ENCODE measurements at regions not wholly inside any gene's neighbourhood (a gene's known extent, or its start where the extent isn't known, plus 50 kb on each side); places are given as distances from the start of the nearest gene placed in this dataset.

DNA sequence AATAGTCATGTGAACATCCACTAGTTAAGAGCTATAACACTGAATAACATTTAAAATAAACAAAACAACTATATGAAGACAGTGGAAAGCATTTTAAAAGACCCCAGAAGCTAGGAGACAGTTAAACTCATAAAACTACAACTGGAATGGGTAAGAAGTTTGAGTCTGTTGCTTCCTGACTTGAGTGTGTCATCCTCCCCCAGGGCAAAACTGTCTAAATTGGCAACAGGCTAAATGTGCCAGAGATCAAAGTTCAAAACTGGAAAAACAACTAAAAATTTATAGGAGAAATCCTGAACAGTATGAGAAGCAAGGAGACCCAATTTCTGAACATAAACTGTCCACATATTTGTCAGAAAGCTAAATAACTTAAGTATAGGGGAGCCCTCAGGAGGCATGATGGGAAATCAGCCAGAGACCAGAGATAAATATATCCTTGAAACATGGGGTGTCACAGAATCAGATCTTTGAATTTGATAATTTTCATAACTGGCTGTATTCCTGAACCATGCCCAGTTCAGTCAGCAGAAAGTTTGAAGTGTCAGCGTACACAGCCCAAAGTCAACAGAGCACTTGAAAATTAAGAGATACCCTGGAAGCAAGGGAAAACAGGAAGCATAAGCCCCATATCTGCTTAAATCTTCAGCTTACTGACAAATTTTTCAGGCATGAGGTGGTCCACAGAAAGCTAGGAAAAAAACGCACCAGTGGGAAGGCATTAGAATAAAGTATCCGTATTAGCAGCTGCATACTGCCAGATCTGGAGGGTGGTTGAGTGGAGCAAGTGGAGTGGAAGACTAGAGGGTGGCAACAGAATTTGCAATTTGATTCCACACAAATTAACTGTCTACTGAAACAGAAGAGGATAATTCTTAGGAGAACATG, 516.1 kb upstream of the MAN1A1 start:
- DNase-seq (ENCODE audit: low spot score): no peak
- TF ChIP-seq, protein P1, sequence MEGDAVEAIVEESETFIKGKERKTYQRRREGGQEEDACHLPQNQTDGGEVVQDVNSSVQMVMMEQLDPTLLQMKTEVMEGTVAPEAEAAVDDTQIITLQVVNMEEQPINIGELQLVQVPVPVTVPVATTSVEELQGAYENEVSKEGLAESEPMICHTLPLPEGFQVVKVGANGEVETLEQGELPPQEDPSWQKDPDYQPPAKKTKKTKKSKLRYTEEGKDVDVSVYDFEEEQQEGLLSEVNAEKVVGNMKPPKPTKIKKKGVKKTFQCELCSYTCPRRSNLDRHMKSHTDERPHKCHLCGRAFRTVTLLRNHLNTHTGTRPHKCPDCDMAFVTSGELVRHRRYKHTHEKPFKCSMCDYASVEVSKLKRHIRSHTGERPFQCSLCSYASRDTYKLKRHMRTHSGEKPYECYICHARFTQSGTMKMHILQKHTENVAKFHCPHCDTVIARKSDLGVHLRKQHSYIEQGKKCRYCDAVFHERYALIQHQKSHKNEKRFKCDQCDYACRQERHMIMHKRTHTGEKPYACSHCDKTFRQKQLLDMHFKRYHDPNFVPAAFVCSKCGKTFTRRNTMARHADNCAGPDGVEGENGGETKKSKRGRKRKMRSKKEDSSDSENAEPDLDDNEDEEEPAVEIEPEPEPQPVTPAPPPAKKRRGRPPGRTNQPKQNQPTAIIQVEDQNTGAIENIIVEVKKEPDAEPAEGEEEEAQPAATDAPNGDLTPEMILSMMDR (IDR thresholded peaks at IDR 0.05; ENCODE audit: extremely low read depth, insufficient read depth, missing control alignments): no peak
- in situ Hi-C loops (cut with MboI; ENCODE audit: low pct_unique_long_range_greater_than_20kb, low sequenced_read_pairs, unreplicated experiment): no loop called here

GRCh38 chr6:119862719-119863118, 513.2 kb upstream of the MAN1A1 start:
- TF ChIP-seq, protein P1 (IDR thresholded peaks at IDR 0.05; ENCODE audit: extremely low read depth, insufficient read depth, missing control alignments): no peak
- in situ Hi-C loops (cut with MboI; ENCODE audit: low pct_unique_long_range_greater_than_20kb, low sequenced_read_pairs, unreplicated experiment): no loop called here
- no peak for DNase-seq (ENCODE audit: low spot score)

GRCh38 chr6:119858901-119859300, 509.3 kb upstream of the MAN1A1 start:
- in situ Hi-C loops (cut with MboI; ENCODE audit: low pct_unique_long_range_greater_than_20kb, low sequenced_read_pairs, unreplicated experiment): no loop called here
- TF ChIP-seq, protein P1 (IDR thresholded peaks at IDR 0.05; ENCODE audit: extremely low read depth, insufficient read depth, missing control alignments): no peak
- no peak for DNase-seq (ENCODE audit: low spot score)

DNA sequence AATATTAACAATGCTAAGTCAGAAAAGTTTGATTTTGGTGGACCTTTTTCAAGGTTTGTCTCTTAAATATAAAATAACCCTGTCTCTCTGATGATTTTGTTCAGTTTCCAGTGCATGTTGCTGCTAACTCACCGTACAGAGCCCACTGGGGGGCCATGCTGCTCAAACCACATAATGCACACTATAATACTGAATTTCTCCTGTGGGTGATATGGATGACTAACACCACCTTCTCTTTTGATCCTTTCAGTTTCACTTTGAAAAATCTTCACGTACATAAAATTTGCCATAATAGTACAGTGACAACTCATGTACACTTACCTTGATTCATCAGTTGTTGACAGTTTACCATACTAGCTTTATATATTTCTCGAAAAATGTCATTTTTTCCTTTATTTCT, 506.6 kb upstream of the MAN1A1 start:
- TF ChIP-seq, protein P1 (IDR thresholded peaks at IDR 0.05; ENCODE audit: extremely low read depth, insufficient read depth, missing control alignments): no peak
- peak; percentile 8 for DNase-seq (ENCODE audit: low spot score)
- in situ Hi-C loops (cut with MboI; ENCODE audit: low pct_unique_long_range_greater_than_20kb, low sequenced_read_pairs, unreplicated experiment): no loop called here

- no peak for DNase-seq (ENCODE audit: low spot score)
- TF ChIP-seq, protein P1 (IDR thresholded peaks at IDR 0.05; ENCODE audit: extremely low read depth, insufficient read depth, missing control alignments): no peak
- in situ Hi-C loops (cut with MboI; ENCODE audit: low pct_unique_long_range_greater_than_20kb, low sequenced_read_pairs, unreplicated experiment): no loop called here
These were observed 499.1 kb upstream of the MAN1A1 start for GRCh38 chr6:119848696-119849095.

GRCh38 chr6:119845161-119845560, 495.6 kb upstream of the MAN1A1 start:
- TF ChIP-seq, protein P1 (IDR thresholded peaks at IDR 0.05; ENCODE audit: extremely low read depth, insufficient read depth, missing control alignments): no peak
- no peak for DNase-seq (ENCODE audit: low spot score)
- in situ Hi-C loops (cut with MboI; ENCODE audit: low pct_unique_long_range_greater_than_20kb, low sequenced_read_pairs, unreplicated experiment): no loop called here

Data from GM13977 (cell line).